H1 (cell line): ENCODE measurements at regions not wholly inside any gene's neighbourhood (a gene's known extent, or its start where the extent isn't known, plus 50 kb on each side); places are given as distances from the start of the nearest gene placed in this dataset.

Experiments
- CTCF ChIA-PET: fragments of 300-600 bp; sonication (Branson Sonifier 250); formaldehyde crosslinking; loops from one replicate; lab custom pipeline; 2021; ENCODE audit not compliant: partially characterized antibody; lab: Charles Lee
- POLR2A ChIA-PET: fragments of 300-600 bp; sonication (Branson Sonifier 250); formaldehyde crosslinking; loops from one replicate; lab custom pipeline; 2021; ENCODE audit warnings: inconsistent platforms; ENCODE audit not compliant: partially characterized antibody; lab: Charles Lee
- DNase-seq, 2 experiments: peaks; one replicate each; pipeline versions ENCODE4 v3.0.0 to v3.0.0-alpha.2; 2010 to 2022; ENCODE audit warnings: low spot score in 2 of 2, low read depth in 1 of 2, mixed read lengths in 1 of 2
- FAIRE-seq: peaks from 2 replicates; lab custom pipeline; 2011; peaks lifted over from hg19 to GRCh38; lab: Jason Lieb, UNC
- H2AFZ ChIP-seq: 2 replicates; pipeline ENCODE4 v1.8.1; 2012; ENCODE audit warnings: low read length, inconsistent platforms
- H2AK5ac ChIP-seq: 2 replicates; pipeline ENCODE4 v1.6.1; 2013; ENCODE audit warnings: low read depth, low read length
- H2BK120ac ChIP-seq: replicated peaks from 2 replicates; pipeline ENCODE3; 2013; ENCODE audit warnings: low read depth, low read length, inconsistent platforms
- H2BK12ac ChIP-seq: 2 replicates; pipeline ENCODE4 v1.6.1; 2013; ENCODE audit warnings: low read depth, low read length
- H2BK15ac ChIP-seq: 2 replicates; pipeline ENCODE4 v1.6.1; 2013; ENCODE audit warnings: low read length
- H2BK20ac ChIP-seq: 2 replicates; pipeline ENCODE4 v1.6.1; 2013; ENCODE audit warnings: low read length
- H2BK5ac ChIP-seq: 2 replicates; pipeline ENCODE4 v1.6.1; 2013; ENCODE audit warnings: low read depth, low read length
- H3K14ac ChIP-seq: 2 replicates; pipeline ENCODE4 v1.6.1; 2013; ENCODE audit warnings: inconsistent platforms; ENCODE audit not compliant: insufficient read length
- H3K18ac ChIP-seq: 2 replicates; pipeline ENCODE4 v1.6.1; 2013; ENCODE audit warnings: low read length; ENCODE audit errors: extremely low read depth
- H3K23ac ChIP-seq: 2 replicates; pipeline ENCODE4 v1.6.1; 2013; ENCODE audit warnings: inconsistent platforms; ENCODE audit not compliant: insufficient read length
- H3K23me2 ChIP-seq: 2 replicates; pipeline ENCODE4 v1.6.1; 2013; ENCODE audit warnings: low read depth, low read length
- H3K27ac ChIP-seq: 2 replicates; pipeline ENCODE4 v1.6.1; 2011; ENCODE audit warnings: low read depth, low read length, inconsistent platforms
- H3K27me3 ChIP-seq, 4 experiments: replicated peaks in 1 of 4; 1 replicate in 1 of 4; 2 replicates in 3 of 4; pipeline versions ENCODE4 v1.6.1 to v1.8.1; 2011 to 2013; ENCODE audit warnings: low read length in 3 of 4, mild to moderate bottlenecking in 3 of 4, inconsistent platforms in 2 of 4, mixed read lengths in 2 of 4, moderate library complexity in 1 of 4; ENCODE audit not compliant: control insufficient read depth in 3 of 4, insufficient read depth in 3 of 4; ENCODE audit errors: extremely low read depth in 1 of 4
- H3K36me3 ChIP-seq, 4 experiments: 2 replicates each; pipeline versions ENCODE4 v1.6.1 to v1.8.1; 2011 to 2013; ENCODE audit warnings: mild to moderate bottlenecking in 4 of 4, low read length in 3 of 4, moderate library complexity in 2 of 4, control low read depth in 1 of 4, inconsistent platforms in 1 of 4; ENCODE audit not compliant: insufficient read depth in 4 of 4, control insufficient read depth in 2 of 4
- H3K4ac ChIP-seq: replicated peaks from 2 replicates; pipeline ENCODE3; 2013; ENCODE audit warnings: low read length, low read depth, mixed read lengths, inconsistent platforms; ENCODE audit not compliant: insufficient read length
- H3K4me1 ChIP-seq, 4 experiments: replicated peaks in 1 of 4; 1 replicate in 1 of 4; 2 replicates in 3 of 4; pipeline versions ENCODE4 v1.6.1 to v1.8.1; 2011 to 2013; ENCODE audit warnings: low read length in 3 of 4, inconsistent platforms in 2 of 4, mixed read lengths in 1 of 4; ENCODE audit not compliant: insufficient read depth in 4 of 4, control insufficient read depth in 3 of 4
- H3K4me2 ChIP-seq, 2 experiments: 2 replicates each; pipeline versions ENCODE4 v1.6.1 to v1.8.1; 2011 to 2013; ENCODE audit warnings: low read depth in 2 of 2, low read length in 2 of 2, control low read depth in 1 of 2, inconsistent platforms in 1 of 2, mild to moderate bottlenecking in 1 of 2; ENCODE audit not compliant: insufficient read depth in 1 of 2
- H3K4me3 ChIP-seq, 4 experiments: fragments of 200-600, 300-600 bp in 1 of 4; sonication (generic), shearing (Covaris generic), sonication (Bioruptor Twin) in 1 of 4; 2 replicates each; pipeline versions ENCODE4 v1.5.1 to v1.8.1; 2011 to 2016; ENCODE audit warnings: low read length in 4 of 4, low read depth in 3 of 4, control low read depth in 2 of 4, inconsistent platforms in 2 of 4, mild to moderate bottlenecking in 2 of 4, mixed read lengths in 1 of 4, moderate library complexity in 1 of 4; ENCODE audit not compliant: insufficient read depth in 2 of 4; ENCODE audit errors: extremely low read depth in 1 of 4
- H3K56ac ChIP-seq: replicated peaks from 2 replicates; pipeline ENCODE3; 2013; ENCODE audit warnings: low read depth, mild to moderate bottlenecking, mixed read lengths, low read length, inconsistent platforms; ENCODE audit not compliant: insufficient read length
- H3K79me1 ChIP-seq: 2 replicates; pipeline ENCODE4 v1.6.1; 2013; ENCODE audit warnings: low read depth, low read length, control low read depth
- H3K79me2 ChIP-seq, 2 experiments: 2 replicates each; pipeline versions ENCODE4 v1.6.1 to v1.8.1; 2012 to 2013; ENCODE audit warnings: low read length in 2 of 2, mild to moderate bottlenecking in 2 of 2, inconsistent platforms in 1 of 2; ENCODE audit not compliant: insufficient read depth in 2 of 2, control insufficient read depth in 1 of 2
- H3K9ac ChIP-seq, 4 experiments: replicated peaks in 1 of 4; 1 replicate in 1 of 4; 2 replicates in 3 of 4; pipeline versions ENCODE4 v1.6.1 to v1.8.1; 2011 to 2013; ENCODE audit warnings: low read depth in 3 of 4, low read length in 3 of 4, control low read depth in 2 of 4, mild to moderate bottlenecking in 2 of 4, moderate library complexity in 2 of 4, inconsistent platforms in 1 of 4; ENCODE audit errors: extremely low read depth in 1 of 4
- H3K9me3 ChIP-seq, 2 experiments: 2 replicates each; pipeline versions ENCODE4 v1.6.1 to v1.8.1; 2012 to 2013; ENCODE audit warnings: mild to moderate bottlenecking in 2 of 2, moderate library complexity in 2 of 2, control low read depth in 1 of 2, inconsistent platforms in 1 of 2, low read depth in 1 of 2, low read length in 1 of 2, mixed read lengths in 1 of 2; ENCODE audit not compliant: insufficient read depth in 2 of 2
- H4K20me1 ChIP-seq, 2 experiments: replicated peaks in 1 of 2; 2 replicates each; pipeline versions ENCODE3 to v1.8.1; 2011 to 2013; ENCODE audit warnings: inconsistent platforms in 2 of 2, low read length in 2 of 2, mild to moderate bottlenecking in 1 of 2; ENCODE audit not compliant: insufficient read depth in 2 of 2, control insufficient read depth in 1 of 2
- H4K5ac ChIP-seq: 2 replicates; pipeline ENCODE4 v1.6.1; 2013; ENCODE audit warnings: low read length, low read depth, mixed read lengths, inconsistent platforms; ENCODE audit not compliant: insufficient read length
- H4K8ac ChIP-seq: 2 replicates; pipeline ENCODE4 v1.8.0; 2013; ENCODE audit warnings: mild to moderate bottlenecking, moderate library complexity, low read length, inconsistent platforms; ENCODE audit not compliant: insufficient read depth; ENCODE audit errors: extremely low read depth
- H4K91ac ChIP-seq: replicated peaks from 2 replicates; pipeline ENCODE3; 2013; ENCODE audit warnings: low read length, mixed read lengths, inconsistent platforms; ENCODE audit not compliant: insufficient read length
- JUN ChIP-seq: IDR thresholded peaks from 2 replicates; pipeline ENCODE4 v1.6.1; 2011; ENCODE audit warnings: low read depth, mild to moderate bottlenecking, improper control_type of control experiment, low read length
- RNF2 ChIP-seq: fragments of 200-900, 300-1000 bp; sonication (generic); IDR thresholded peaks from 2 replicates; pipeline ENCODE4 v1.7.1; 2016; ENCODE audit warnings: borderline replicate concordance, low read depth, mild to moderate bottlenecking, antibody characterized with exemption, low read length; ENCODE audit not compliant: poor library complexity, severe bottlenecking; ENCODE audit errors: missing control alignments
- SIN3A ChIP-seq, 2 experiments: IDR thresholded peaks in 1 of 2; conservative IDR thresholded peaks in 1 of 2; 2 replicates each; pipeline ENCODE4 v1.6.1; 2011 to 2012; ENCODE audit warnings: low read length in 2 of 2, improper control_type of control experiment in 1 of 2, low read depth in 1 of 2, mild to moderate bottlenecking in 1 of 2
- SP2 ChIP-seq: IDR thresholded peaks from 2 replicates; pipeline ENCODE4 v1.6.1; 2012; ENCODE audit warnings: mild to moderate bottlenecking, low read length, inconsistent platforms
- SRF ChIP-seq: IDR thresholded peaks from 2 replicates; pipeline ENCODE4 v1.6.1; 2011; ENCODE audit warnings: mild to moderate bottlenecking, low read depth, low read length, moderate library complexity
- WGBS, 2 experiments: shearing (Covaris generic) in 1 of 2; methylation state at CpG; one replicate each; pipeline versions ENCODE4 v1.1.6 to v1.1.7; 2013 to 2015; ENCODE audit warnings: low lambda C conversion rate in 2 of 2, mixed read lengths in 2 of 2, inconsistent platforms in 1 of 2, low coverage in 1 of 2, missing lambda C conversion rate in 1 of 2; ENCODE audit not compliant: insufficient replicate concordance in 2 of 2, insufficient coverage in 1 of 2, insufficient read length in 1 of 2; ENCODE audit errors: extremely low coverage in 1 of 2, missing lambda C conversion rate in 1 of 2; 5-methylcytosine and 5-hydroxymethylcytosine counted together

DNA sequence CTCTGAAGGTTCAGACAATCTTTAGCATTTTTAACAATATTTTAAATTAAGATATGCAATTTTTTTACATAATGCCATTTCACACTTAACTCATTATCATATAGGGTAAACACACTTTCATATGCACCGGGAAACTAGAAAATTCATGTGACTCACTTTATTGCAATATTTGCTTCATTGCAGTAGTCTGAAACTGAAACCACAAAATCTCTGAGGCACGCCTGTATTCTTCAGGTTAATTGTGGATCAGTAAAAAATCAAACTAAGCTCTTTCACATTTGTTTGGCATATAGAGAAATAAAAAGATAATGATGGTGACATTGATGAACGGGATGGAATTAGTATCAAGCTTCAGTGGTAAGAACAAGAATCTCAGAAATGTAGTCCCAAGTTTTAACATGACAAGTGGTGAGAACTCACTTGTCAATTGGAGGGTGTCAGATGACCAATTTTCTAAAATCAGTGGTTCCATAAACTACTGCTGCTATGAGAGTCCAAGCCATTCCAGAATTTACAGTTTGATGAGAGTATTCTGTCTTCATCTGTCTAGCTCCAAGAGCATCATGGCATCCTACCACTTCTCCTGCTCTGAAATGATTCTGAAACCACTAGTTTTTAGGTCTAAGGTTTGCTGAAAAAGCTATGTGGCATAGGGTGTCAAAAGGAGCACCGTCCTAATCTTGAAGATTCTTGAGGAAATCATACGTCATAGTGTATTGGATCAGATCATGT lies 281.0 kb downstream of the PTPRC start:
- no peak overlapping the region for H3K4me3 ChIP-seq
- H4K5ac ChIP-seq = no peak overlapping the region
- no peak overlapping the region for H3K56ac ChIP-seq
- H3K79me2 ChIP-seq = no peaks in the 10 kb centered on the region
- no peaks in the 10 kb centered on the region for H3K27me3 ChIP-seq
- H3K9ac ChIP-seq = no peak overlapping the region
- no peaks in the 10 kb centered on the region for H3K36me3 ChIP-seq
- H3K79me1 ChIP-seq = no peaks in the 10 kb centered on the region
- H3K4ac ChIP-seq = no peak overlapping the region
- H3K27ac ChIP-seq = no peak overlapping the region
- no peak overlapping the region for H4K91ac ChIP-seq
- H3K14ac ChIP-seq = no peak overlapping the region
- no peaks in the 10 kb centered on the region for H4K20me1 ChIP-seq
- H2BK120ac ChIP-seq = no peak overlapping the region
- H2BK12ac ChIP-seq = no peak overlapping the region
- H3K23me2 ChIP-seq = no peaks in the 10 kb centered on the region
- no peak overlapping the region for H3K18ac ChIP-seq
- ChIA-PET POLR2A (no interaction called here), CTCF (interaction anchor here (0.9 to 1.3 kb wide), 2 partner anchors 42 to 193 kb away, joined by 4 read pairs; no protein-coding TSS in a partner anchor)
- DNase-seq (no peak), FAIRE-seq (no peak)
- 88% methylated on average over 5 of the region's 5 CpGs; no CpG with 5 or more reads in 1 of the 2 experiments for WGBS, 2 experiments
- TF ChIP-seq RNF2 = no peak
- no peak for TF ChIP-seq SP2
- TF ChIP-seq SIN3A (conservative IDR thresholded peaks at IDR 0.05 in 1 of 2, IDR thresholded peaks at IDR 0.05 in 1 of 2; ENCODE audit: low read depth in 1 of 2, low read length in 2 of 2) = no peak
- TF ChIP-seq JUN = no peak
- no peak for TF ChIP-seq SRF
- no peak overlapping the region for H3K4me2 ChIP-seq
- H2BK15ac ChIP-seq = no peak overlapping the region
- H2AFZ ChIP-seq = no peak overlapping the region
- no peak overlapping the region for H3K23ac ChIP-seq
- no peak overlapping the region for H2BK5ac ChIP-seq
- no peaks in the 10 kb centered on the region for H3K4me1 ChIP-seq
- H2BK20ac ChIP-seq = no peak overlapping the region
- H2AK5ac ChIP-seq = no peak overlapping the region
- H4K8ac ChIP-seq = no peak overlapping the region
- H3K9me3 ChIP-seq = no peaks in the 10 kb centered on the region
